ENCODE measurements at regions not wholly inside any gene's neighbourhood (a gene's known extent, or its start where the extent isn't known, plus 50 kb on each side); places are given as distances from the start of the nearest gene placed in this dataset.

DNA sequence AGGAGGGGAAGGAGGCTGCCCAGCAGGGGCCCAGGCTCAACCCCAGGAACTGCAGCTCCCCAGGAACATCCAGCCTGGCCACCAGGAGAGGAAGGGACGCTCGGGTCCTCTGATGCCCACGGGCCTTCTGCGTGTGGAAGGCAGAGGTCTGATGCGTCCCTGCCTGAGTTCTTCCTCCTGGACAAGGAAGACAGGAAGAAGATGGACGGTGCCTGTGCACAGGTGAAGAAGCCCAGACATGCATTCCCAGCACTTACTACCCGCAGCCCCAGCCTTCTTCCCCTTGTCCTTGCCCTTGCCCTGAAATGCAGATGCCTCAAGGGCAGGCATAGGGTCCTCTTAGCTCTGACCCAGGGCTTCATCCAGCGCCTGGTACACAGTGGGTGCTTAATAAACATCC is 56.7 kb upstream of the IRX1 start:
- WGBS (ENCODE audit: low lambda C conversion rate): 9% methylated on average over 8 of the region's 8 CpGs
- Histone ChIP-seq H3K27me3 (ENCODE audit: insufficient read depth) (no peaks in the 10 kb centered on the region), H3K27ac (ENCODE audit: low read depth in 2 of 2, low read length in 1 of 2) (no peak overlapping the region), H3K9ac (no peak overlapping the region), H2AFZ (ENCODE audit: low read depth) (no peak overlapping the region), H3K4me2 (no peak overlapping the region), H3F3A (replicated peaks; ENCODE audit: insufficient read depth) (no peaks in the 10 kb centered on the region), H3K4me1 (ENCODE audit: control insufficient read depth in 1 of 2, insufficient read depth in 2 of 2, low read depth in 1 of 2, low read length in 1 of 2) (no peaks in the 10 kb centered on the region), H3K79me2 (ENCODE audit: insufficient read depth) (no peaks in the 10 kb centered on the region), H3K9me2 (no peaks in the 10 kb centered on the region), H3K36me3 (replicated peaks in 1 of 2; ENCODE audit: control insufficient read depth in 1 of 2, insufficient read depth in 2 of 2, low read length in 1 of 2) (no peaks in the 10 kb centered on the region), H3K9me3 (no peaks in the 10 kb centered on the region), H4K20me1 (ENCODE audit: insufficient read depth) (no peaks in the 10 kb centered on the region), H3K4me3 (ENCODE audit: low read depth in 2 of 2, low read length in 1 of 2) (no peak overlapping the region)
- ChIA-PET POLR2A (no interaction called here), CTCF (no interaction called here)
- no peak for DNase-seq
- TF ChIP-seq, protein P1, sequence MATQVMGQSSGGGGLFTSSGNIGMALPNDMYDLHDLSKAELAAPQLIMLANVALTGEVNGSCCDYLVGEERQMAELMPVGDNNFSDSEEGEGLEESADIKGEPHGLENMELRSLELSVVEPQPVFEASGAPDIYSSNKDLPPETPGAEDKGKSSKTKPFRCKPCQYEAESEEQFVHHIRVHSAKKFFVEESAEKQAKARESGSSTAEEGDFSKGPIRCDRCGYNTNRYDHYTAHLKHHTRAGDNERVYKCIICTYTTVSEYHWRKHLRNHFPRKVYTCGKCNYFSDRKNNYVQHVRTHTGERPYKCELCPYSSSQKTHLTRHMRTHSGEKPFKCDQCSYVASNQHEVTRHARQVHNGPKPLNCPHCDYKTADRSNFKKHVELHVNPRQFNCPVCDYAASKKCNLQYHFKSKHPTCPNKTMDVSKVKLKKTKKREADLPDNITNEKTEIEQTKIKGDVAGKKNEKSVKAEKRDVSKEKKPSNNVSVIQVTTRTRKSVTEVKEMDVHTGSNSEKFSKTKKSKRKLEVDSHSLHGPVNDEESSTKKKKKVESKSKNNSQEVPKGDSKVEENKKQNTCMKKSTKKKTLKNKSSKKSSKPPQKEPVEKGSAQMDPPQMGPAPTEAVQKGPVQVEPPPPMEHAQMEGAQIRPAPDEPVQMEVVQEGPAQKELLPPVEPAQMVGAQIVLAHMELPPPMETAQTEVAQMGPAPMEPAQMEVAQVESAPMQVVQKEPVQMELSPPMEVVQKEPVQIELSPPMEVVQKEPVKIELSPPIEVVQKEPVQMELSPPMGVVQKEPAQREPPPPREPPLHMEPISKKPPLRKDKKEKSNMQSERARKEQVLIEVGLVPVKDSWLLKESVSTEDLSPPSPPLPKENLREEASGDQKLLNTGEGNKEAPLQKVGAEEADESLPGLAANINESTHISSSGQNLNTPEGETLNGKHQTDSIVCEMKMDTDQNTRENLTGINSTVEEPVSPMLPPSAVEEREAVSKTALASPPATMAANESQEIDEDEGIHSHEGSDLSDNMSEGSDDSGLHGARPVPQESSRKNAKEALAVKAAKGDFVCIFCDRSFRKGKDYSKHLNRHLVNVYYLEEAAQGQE (IDR thresholded peaks at IDR 0.05; ENCODE audit: low read depth, low read length): no peak
- no peak for TF ChIP-seq ELF1 (IDR thresholded peaks at IDR 0.05)
- TF ChIP-seq TCF12 (IDR thresholded peaks at IDR 0.05): no peak
- no peak for TF ChIP-seq RCOR1 (IDR thresholded peaks at IDR 0.05; ENCODE audit: low read length)
- TF ChIP-seq, protein P2, sequence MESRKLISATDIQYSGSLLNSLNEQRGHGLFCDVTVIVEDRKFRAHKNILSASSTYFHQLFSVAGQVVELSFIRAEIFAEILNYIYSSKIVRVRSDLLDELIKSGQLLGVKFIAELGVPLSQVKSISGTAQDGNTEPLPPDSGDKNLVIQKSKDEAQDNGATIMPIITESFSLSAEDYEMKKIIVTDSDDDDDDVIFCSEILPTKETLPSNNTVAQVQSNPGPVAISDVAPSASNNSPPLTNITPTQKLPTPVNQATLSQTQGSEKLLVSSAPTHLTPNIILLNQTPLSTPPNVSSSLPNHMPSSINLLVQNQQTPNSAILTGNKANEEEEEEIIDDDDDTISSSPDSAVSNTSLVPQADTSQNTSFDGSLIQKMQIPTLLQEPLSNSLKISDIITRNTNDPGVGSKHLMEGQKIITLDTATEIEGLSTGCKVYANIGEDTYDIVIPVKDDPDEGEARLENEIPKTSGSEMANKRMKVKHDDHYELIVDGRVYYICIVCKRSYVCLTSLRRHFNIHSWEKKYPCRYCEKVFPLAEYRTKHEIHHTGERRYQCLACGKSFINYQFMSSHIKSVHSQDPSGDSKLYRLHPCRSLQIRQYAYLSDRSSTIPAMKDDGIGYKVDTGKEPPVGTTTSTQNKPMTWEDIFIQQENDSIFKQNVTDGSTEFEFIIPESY (IDR thresholded peaks at IDR 0.05; ENCODE audit: borderline replicate concordance, low read depth): no peak
- TF ChIP-seq POLR2AphosphoS5 (IDR thresholded peaks at IDR 0.05; ENCODE audit: low read depth, low read length): no peak
- TF ChIP-seq EP300 (IDR thresholded peaks at IDR 0.05; ENCODE audit: borderline replicate concordance in 1 of 2, low read depth in 1 of 2, low read length in 1 of 2): no peak
- TF ChIP-seq, protein P3, sequence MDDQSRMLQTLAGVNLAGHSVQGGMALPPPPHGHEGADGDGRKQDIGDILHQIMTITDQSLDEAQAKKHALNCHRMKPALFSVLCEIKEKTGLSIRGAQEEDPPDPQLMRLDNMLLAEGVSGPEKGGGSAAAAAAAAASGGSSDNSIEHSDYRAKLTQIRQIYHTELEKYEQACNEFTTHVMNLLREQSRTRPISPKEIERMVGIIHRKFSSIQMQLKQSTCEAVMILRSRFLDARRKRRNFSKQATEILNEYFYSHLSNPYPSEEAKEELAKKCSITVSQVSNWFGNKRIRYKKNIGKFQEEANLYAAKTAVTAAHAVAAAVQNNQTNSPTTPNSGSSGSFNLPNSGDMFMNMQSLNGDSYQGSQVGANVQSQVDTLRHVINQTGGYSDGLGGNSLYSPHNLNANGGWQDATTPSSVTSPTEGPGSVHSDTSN (IDR thresholded peaks at IDR 0.05): no peak
- no peak for TF ChIP-seq MEF2A (IDR thresholded peaks at IDR 0.05; ENCODE audit: borderline replicate concordance, low read depth)
- TF ChIP-seq CHD2 (IDR thresholded peaks at IDR 0.05; ENCODE audit: low read length, partially characterized antibody): no peak
- TF ChIP-seq, protein P4, sequence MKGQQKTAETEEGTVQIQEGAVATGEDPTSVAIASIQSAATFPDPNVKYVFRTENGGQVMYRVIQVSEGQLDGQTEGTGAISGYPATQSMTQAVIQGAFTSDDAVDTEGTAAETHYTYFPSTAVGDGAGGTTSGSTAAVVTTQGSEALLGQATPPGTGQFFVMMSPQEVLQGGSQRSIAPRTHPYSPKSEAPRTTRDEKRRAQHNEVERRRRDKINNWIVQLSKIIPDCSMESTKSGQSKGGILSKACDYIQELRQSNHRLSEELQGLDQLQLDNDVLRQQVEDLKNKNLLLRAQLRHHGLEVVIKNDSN (IDR thresholded peaks at IDR 0.05; ENCODE audit: borderline replicate concordance, low read depth): no peak
- TF ChIP-seq NFIC (IDR thresholded peaks at IDR 0.05; ENCODE audit: borderline replicate concordance): no peak
- TF ChIP-seq NRF1 (IDR thresholded peaks at IDR 0.05; ENCODE audit: low read depth, low read length): no peak
- no peak for TF ChIP-seq RFX5 (IDR thresholded peaks at IDR 0.05; ENCODE audit: low read length)
